OCI-LY3 (cell line): ENCODE measurements at regions not wholly inside any gene's neighbourhood (a gene's known extent, or its start where the extent isn't known, plus 50 kb on each side); places are given as distances from the start of the nearest gene placed in this dataset.

Source experiments
- H2AFZ ChIP-seq: fragments of 200-600, 300-600 bp; shearing (Covaris generic); 2 replicates; pipeline ENCODE4 v1.6.0; 2014; ENCODE audit warnings: antibody characterized with exemption, low read depth, low read length
- H3K27ac ChIP-seq: fragments of 200-600, 300-600 bp; sonication (generic); 2 replicates; pipeline ENCODE4 v1.5.1; 2014; ENCODE audit warnings: mild to moderate bottlenecking, low read length, moderate library complexity, mixed read lengths
- H3K27me3 ChIP-seq: fragments of 200-600, 300-600 bp; sonication (generic); 2 replicates; pipeline ENCODE4 v1.6.1; 2014; ENCODE audit warnings: low read depth, low read length, mixed read lengths
- H3K36me3 ChIP-seq: fragments of 200-600, 300-600 bp; sonication (generic); replicated peaks from 2 replicates; pipeline ENCODE3; 2014; ENCODE audit warnings: low read depth, low read length, mixed read lengths
- H3K4me1 ChIP-seq: fragments of 300-600, 200-600 bp; sonication (generic); 2 replicates; pipeline ENCODE4 v1.6.1; 2014; ENCODE audit warnings: low read length, mixed read lengths
- H3K4me2 ChIP-seq: fragments of 200-600, 300-600 bp; sonication (generic); 2 replicates; pipeline ENCODE4 v1.6.1; 2014; ENCODE audit warnings: low read length, mixed read lengths
- H3K4me3 ChIP-seq: fragments of 300-600, 200-600 bp; sonication (generic); 2 replicates; pipeline ENCODE4 v1.5.1; 2014; ENCODE audit warnings: antibody characterized with exemption, mild to moderate bottlenecking, low read length, moderate library complexity
- H3K79me2 ChIP-seq: fragments of 300-600, 200-600 bp; shearing (Covaris generic); 2 replicates; pipeline ENCODE4 v1.6.1; 2014; ENCODE audit warnings: mild to moderate bottlenecking, low read length, mixed read lengths
- H3K9ac ChIP-seq: fragments of 300-600, 200-600 bp; shearing (Covaris generic); 2 replicates; pipeline ENCODE4 v1.6.0; 2014; ENCODE audit warnings: mild to moderate bottlenecking, low read length, moderate library complexity
- H3K9me3 ChIP-seq: fragments of 200-600, 300-600 bp; shearing (Covaris generic); 2 replicates; pipeline ENCODE4 v1.6.1; 2014; ENCODE audit warnings: low read length, mixed read lengths; ENCODE audit not compliant: insufficient read depth
- H4K20me1 ChIP-seq: fragments of 200-600, 300-600 bp; sonication (generic); 2 replicates; pipeline ENCODE4 v1.6.1; 2016; ENCODE audit warnings: low read length, mixed read lengths; ENCODE audit not compliant: insufficient read depth
- EZH2phosphoT487 ChIP-seq: fragments of 200-600 bp; shearing (Covaris generic); IDR thresholded peaks from 2 replicates; pipeline ENCODE4 v1.6.1; 2018; ENCODE audit warnings: antibody characterized with exemption, mixed run types, low read depth
- TF ChIP-seq, protein P1 (sequence below): fragments of 200-600, 300-600 bp; sonication (generic); IDR thresholded peaks from 2 replicates; pipeline ENCODE4 v1.5.1; 2014; ENCODE audit warnings: antibody characterized with exemption, low read length, low read depth

DNA sequence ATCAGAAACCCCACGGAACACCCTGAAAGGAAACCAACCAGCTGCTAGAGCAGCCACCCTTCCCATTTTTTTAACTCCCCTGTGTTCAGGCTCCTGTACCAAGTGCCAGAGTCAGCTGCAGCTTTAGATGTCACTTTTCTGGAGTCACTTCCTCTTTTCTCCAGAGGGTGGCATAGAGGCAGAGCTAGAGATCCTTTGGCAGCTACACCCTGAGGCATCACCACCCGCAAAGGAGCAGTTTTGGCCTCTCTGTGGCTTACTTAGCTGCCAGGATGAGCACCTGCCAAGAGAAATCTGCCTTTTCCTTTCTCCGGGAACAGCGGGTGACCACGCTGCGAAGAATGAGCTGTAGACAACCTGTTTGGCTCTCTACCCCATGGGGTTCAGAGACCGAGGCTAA is 58.0 kb upstream of the CHRDL1 start:
- Histone ChIP-seq H3K27me3 (no peaks in the 10 kb centered on the region), H3K4me1 (peaks cover 5% of the 10 kb centered on the region; the same call in 1 of the 2 replicates), H3K27ac (no peak overlapping the region), H3K79me2 (no peaks in the 10 kb centered on the region), H3K36me3 (no peaks in the 10 kb centered on the region), H2AFZ (no peak overlapping the region), H3K9ac (no peak overlapping the region), H3K4me3 (no peak overlapping the region), H3K4me2 (no peak overlapping the region), H3K9me3 (no peaks in the 10 kb centered on the region), H4K20me1 (no peaks in the 10 kb centered on the region)
- TF ChIP-seq EZH2phosphoT487, result no peak
- TF ChIP-seq, protein P1, sequence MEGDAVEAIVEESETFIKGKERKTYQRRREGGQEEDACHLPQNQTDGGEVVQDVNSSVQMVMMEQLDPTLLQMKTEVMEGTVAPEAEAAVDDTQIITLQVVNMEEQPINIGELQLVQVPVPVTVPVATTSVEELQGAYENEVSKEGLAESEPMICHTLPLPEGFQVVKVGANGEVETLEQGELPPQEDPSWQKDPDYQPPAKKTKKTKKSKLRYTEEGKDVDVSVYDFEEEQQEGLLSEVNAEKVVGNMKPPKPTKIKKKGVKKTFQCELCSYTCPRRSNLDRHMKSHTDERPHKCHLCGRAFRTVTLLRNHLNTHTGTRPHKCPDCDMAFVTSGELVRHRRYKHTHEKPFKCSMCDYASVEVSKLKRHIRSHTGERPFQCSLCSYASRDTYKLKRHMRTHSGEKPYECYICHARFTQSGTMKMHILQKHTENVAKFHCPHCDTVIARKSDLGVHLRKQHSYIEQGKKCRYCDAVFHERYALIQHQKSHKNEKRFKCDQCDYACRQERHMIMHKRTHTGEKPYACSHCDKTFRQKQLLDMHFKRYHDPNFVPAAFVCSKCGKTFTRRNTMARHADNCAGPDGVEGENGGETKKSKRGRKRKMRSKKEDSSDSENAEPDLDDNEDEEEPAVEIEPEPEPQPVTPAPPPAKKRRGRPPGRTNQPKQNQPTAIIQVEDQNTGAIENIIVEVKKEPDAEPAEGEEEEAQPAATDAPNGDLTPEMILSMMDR, result no peak

DNA sequence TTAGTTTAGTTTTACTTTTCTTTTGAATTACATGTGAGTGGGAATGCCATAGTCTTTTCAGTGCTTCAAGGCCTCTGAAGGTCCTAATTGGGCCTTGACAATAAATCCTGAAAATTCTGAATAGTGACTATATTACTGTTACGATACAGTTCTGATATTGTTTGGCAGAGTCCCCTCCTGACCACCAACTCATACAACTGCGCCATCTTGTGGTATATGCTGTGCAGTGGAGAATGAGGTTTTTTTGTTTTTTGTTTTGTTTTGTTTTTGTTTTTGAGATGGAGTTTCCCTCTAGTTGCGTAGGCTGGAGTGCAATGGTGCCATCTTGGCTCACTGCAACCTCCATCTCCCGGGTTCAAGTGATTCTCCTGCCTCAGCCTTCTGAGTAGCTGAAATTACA is 56.6 kb upstream of the CHRDL1 start:
- Histone ChIP-seq H2AFZ (no peak overlapping the region), H3K9ac (no peak overlapping the region), H3K36me3 (no peaks in the 10 kb centered on the region), H3K27me3 (no peaks in the 10 kb centered on the region), H3K27ac (no peak overlapping the region), H3K4me1 (peaks cover 5% of the 10 kb centered on the region; the same call in 1 of the 2 replicates), H3K4me2 (peak overlapping the region; percentile 36; the same call in 1 of the 2 replicates), H4K20me1 (no peaks in the 10 kb centered on the region), H3K79me2 (no peaks in the 10 kb centered on the region), H3K4me3 (no peak overlapping the region), H3K9me3 (no peaks in the 10 kb centered on the region)
- no peak for TF ChIP-seq EZH2phosphoT487
- TF ChIP-seq, protein P1, result peak; percentile 59

DNA sequence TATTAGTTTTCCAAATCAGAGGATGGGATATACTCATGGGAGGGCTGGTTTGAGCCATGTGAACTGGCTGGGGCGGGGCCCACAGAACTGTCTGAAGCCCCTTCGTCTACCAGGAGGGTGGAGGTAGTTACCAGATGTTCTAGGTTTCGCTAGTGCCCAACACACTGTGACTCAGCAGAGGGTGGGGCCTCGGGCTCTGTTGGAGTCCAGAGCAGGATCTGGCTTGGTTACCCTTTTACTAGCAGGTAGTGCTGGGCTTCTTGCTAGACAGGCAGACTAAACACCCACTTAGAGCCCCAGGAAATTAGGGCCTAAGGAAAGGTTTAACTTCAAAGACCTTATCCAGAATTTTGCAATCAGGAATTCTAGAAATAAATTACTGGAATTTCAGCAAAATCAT is 56.2 kb upstream of the CHRDL1 start:
- Histone ChIP-seq H3K9me3 (no peaks in the 10 kb centered on the region), H3K4me3 (no peak overlapping the region), H3K79me2 (no peaks in the 10 kb centered on the region), H2AFZ (no peak overlapping the region), H3K36me3 (no peaks in the 10 kb centered on the region), H3K9ac (no peak overlapping the region), H4K20me1 (no peaks in the 10 kb centered on the region), H3K27me3 (no peaks in the 10 kb centered on the region), H3K4me2 (0 out of 2 replicates have a peak overlapping the region, but pooled peaks have one; percentile 36), H3K4me1 (peaks cover 5% of the 10 kb centered on the region; the same call in 1 of the 2 replicates), H3K27ac (no peak overlapping the region)
- TF ChIP-seq, protein P1, result no peak
- TF ChIP-seq EZH2phosphoT487, result no peak

DNA sequence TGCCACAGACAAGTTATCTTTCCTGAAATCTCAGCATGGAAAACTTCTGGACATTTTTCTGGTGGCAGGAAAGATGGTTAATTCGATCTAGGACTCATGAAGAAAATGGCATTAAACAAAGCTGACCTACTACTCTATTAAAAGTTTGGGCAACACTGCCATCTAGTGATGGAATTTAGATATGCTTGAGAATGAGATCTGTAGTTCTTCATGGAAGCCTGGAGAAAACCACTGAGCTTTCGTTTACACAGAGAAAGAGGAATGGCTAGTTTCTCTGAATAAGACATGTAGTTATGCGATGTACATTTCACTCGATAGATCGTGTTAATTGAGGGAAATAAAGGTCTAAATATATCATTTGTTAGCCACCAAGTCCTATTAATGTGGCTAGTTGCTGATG is 51.7 kb upstream of the CHRDL1 start:
- Histone ChIP-seq H3K4me1 (peaks cover 5% of the 10 kb centered on the region; the same call in 1 of the 2 replicates), H4K20me1 (no peaks in the 10 kb centered on the region), H3K4me2 (peak overlapping the region; percentile 24; the same call in 1 of the 2 replicates), H3K27ac (no peak overlapping the region), H3K27me3 (no peaks in the 10 kb centered on the region), H3K79me2 (no peaks in the 10 kb centered on the region), H3K9me3 (no peaks in the 10 kb centered on the region), H2AFZ (no peak overlapping the region), H3K4me3 (no peak overlapping the region), H3K36me3 (no peaks in the 10 kb centered on the region), H3K9ac (no peak overlapping the region)
- TF ChIP-seq EZH2phosphoT487, result no peak
- TF ChIP-seq, protein P1, result peak; percentile 59
